ENCODE measurements at regions not wholly inside any gene's neighbourhood (a gene's known extent, or its start where the extent isn't known, plus 50 kb on each side); places are given as distances from the start of the nearest gene placed in this dataset.

GRCh38 chr21:41597227-41597626, 89.3 kb upstream of the TMPRSS2 start:
- TF ChIP-seq CTCF (IDR thresholded peaks at IDR 0.05; ENCODE audit: low read depth, low read length) (no peak), EZH2phosphoT487 (IDR thresholded peaks at IDR 0.05; ENCODE audit: low read depth) (no peak)
